ENCODE measurements at regions not wholly inside any gene's neighbourhood (a gene's known extent, or its start where the extent isn't known, plus 50 kb on each side); places are given as distances from the start of the nearest gene placed in this dataset.

DNA sequence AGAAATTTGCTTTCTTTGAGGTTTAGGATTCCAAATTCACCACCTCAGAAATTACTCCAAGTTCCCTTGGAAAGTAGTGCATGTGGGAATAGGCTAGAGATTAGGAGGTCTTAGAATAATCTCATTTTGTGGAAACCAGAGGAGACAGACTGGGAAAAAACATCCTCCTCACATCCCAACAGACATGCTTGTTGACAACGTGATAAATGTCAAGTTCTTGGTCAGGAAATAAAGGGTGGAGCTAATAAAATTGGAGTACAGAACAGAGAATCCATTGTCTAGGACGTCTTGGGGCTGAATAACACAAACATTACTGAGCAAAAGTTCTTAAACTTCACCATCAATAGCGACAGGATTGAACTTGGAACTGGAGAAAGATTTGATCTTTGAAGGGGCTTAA lies 233.4 kb downstream of the PABPC4L start:
- TF ChIP-seq, protein P1, sequence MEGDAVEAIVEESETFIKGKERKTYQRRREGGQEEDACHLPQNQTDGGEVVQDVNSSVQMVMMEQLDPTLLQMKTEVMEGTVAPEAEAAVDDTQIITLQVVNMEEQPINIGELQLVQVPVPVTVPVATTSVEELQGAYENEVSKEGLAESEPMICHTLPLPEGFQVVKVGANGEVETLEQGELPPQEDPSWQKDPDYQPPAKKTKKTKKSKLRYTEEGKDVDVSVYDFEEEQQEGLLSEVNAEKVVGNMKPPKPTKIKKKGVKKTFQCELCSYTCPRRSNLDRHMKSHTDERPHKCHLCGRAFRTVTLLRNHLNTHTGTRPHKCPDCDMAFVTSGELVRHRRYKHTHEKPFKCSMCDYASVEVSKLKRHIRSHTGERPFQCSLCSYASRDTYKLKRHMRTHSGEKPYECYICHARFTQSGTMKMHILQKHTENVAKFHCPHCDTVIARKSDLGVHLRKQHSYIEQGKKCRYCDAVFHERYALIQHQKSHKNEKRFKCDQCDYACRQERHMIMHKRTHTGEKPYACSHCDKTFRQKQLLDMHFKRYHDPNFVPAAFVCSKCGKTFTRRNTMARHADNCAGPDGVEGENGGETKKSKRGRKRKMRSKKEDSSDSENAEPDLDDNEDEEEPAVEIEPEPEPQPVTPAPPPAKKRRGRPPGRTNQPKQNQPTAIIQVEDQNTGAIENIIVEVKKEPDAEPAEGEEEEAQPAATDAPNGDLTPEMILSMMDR (IDR thresholded peaks at IDR 0.05) = no peak
- TF ChIP-seq EP300 (IDR thresholded peaks at IDR 0.05; ENCODE audit: low read depth) = no peak
- TF ChIP-seq POLR2A (IDR thresholded peaks at IDR 0.05) = no peak
